ENCODE measurements at regions not wholly inside any gene's neighbourhood (a gene's known extent, or its start where the extent isn't known, plus 50 kb on each side); places are given as distances from the start of the nearest gene placed in this dataset.
"Not testable (repeated sequence)": the region's sequence is repeated elsewhere in the genome, so short reads cannot be mapped to it uniquely, and the experiment has no call there.

DNA sequence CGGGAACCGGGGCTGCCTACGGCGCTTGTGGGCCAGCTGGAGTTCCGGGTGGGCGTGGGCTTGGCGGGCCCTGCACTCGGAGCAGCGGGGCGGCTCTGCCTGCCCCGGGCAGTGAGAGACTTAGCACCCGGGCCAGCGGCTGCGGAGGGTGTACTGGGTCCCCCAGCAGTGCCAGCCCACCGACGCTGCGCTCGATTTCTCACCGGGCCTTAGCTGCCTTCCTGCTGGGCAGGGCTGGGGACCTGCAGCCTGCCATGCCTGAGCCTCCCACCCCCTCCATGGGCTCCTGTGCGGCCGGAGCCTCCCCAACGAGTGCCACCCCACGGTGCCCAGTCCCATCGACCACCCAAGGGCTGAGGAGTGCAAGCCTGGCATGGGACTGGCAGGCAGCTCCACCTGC, 72.8 kb upstream of the SSBP2 start:
- not testable (repeated sequence) for DNase-seq

DNA sequence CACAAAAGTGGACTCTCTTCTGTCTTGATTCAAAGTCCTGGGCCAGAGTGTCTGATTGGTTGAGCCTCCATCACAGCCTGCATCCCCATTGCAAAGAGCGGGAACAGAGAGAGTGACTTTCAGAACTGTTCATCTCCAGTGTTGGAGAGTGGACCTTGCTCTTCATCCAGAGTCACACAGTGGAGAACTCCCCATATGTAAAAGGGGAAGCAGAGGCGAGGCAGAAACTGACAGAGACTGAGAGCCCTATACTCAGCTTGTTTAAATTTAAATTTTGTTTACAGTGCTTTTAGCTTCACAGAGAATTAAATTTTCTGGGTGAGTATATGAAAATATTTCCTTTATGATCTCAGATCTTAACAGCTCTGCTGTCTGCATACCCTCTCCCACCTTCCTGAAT, 70.0 kb upstream of the SSBP2 start:
- DNase-seq: no peak

GRCh38 chr5:81820318-81820636, 69.4 kb upstream of the SSBP2 start:
- no peak for DNase-seq

DNA sequence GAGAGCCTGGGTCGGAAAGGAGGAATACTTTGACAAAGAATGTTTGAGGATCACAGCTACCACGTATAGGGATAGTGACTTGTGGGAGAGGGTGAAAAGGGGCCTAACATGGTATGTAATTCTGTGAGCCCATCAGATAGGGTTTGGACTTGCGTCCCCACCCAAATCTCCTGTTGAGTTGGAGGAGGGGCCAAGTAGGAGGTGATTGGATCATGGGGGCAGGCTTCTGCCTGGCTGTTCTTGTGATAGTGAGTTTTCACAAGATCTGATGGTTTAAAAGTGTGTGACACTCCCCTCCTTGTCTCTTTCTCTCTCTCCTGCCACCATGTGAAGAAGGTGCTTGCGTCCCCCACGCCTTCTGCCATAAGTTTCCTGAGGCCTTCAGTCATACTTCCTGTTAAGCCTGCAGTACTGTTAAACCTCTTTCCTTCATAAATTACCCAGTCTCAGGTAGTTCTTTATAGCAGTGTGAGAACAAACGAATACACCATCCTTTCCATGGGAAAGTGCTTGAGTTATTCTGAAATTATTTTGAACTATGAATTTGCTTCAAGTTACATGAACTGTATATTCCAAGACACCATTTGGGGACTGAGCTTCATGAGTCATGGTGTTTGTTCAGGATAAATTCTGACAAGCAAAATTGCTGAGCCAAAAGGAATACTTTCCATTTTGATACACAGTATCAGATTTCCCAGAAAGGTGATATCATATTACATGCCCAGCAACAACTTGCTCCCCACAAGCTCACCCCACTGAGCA, 68.8 kb upstream of the SSBP2 start:
- DNase-seq: no peak

DNA sequence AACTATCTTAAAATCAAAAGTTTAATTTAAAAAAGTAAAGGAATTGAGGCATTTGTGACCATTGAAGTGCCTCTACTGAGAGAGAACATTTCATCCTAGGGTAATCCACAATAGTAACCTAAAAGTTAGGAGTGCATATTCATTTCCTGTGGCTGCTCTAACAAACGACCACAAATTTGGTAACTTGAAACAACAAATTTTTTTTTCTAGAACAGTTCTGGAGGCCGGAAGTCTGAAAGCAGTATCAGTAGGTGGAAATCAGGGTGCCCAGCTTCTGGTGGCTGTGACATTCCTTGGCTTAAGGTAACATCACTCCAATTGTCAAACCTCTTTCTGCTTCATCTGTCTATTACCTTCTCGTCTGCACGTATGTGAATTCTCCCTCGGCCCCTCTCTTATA, 67.1 kb upstream of the SSBP2 start:
- no peak for DNase-seq

DNA sequence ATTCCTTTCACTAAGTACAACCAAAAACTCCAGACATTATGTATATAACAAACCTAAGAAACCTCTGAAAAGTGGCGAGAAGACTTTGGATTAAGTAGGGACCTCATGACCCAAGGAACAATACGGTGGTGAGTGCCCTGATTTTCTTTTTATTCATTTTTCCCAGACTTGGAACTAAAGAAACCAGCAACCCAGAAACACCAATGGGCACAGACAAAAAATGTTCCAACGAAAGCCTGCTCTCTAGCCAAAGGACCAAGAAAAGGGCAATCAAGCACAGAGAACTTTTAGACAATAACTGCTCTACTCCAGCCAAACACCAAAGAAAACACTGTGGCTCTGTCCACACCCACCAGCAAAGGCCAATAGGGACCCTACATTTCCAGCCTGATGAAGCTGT, 66.2 kb upstream of the SSBP2 start:
- no peak for DNase-seq

DNA sequence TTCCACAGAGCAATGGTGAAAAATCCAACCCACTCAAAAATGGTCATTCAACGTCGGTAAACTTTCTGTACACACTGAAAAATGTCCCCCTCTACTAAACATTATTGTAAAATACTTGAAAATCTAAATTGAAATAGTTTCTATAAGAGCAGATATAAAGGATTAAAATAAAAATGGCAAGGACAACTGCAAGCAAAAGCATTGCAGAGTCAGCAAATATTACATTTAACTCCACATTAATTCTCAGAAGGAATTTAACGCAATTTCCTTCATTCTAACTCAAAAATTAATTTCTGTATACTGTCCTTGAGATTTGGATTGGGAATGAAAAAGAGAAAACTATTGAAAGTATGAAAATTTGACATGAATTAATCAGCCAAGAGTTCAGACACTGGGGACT, 64.4 kb upstream of the SSBP2 start:
- DNase-seq: no peak

DNA sequence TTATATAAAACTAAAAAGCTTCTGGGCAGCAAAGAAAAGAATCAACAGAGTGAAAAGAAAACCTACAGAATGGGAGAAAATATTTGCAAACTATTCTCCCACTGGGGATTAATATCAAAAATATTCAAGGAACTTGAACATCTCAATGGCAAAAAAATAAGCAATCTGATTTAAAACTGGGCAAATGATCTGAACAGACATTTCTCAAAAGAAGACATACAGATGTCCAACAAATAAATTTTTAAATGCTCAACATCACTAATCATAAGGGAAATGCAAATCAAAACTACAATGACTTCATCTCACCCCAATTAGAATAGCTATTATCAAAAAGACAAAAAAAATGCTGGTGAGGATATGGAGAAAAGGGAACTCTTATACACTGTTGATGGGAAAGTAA, 57.2 kb upstream of the SSBP2 start:
- DNase-seq: no peak

DNA sequence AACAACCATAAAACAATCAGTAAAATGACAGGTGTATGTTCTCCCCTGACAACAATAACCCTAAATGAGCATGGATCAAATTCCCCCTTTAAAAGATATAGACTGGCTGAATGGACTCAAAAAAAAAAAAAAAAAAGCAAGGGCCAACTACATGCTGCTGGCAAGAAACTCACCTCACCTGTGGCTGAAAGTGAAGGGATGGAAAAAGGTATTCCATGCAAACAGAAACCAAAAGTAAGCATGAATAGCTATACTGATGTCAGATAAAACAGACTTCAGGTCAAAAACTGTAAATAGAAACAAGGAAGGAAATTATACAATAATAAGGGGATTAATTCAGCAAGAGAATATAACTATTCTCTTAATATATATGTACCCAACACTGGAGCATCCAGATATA, 54.2 kb upstream of the SSBP2 start:
- DNase-seq: no peak

DNA sequence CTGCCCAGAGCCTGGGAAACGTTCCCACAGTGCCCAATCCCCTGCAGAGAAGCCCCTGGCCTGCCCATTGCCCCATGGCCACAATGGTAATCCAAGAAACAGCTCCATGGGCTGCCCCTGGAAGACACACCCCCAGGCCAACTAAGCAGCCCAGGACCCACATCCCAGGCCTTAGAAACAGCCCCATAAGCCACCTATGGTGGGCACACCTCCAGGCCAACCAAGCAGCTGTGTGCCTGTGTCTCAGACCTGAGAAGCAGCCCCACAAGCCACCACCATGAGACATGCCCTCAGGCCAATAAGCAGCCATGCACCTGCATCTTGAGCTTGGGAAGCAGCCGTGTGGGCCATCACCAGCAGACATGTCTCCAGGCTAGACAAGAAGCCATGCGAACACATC, 52.9 kb upstream of the SSBP2 start:
- no peak for DNase-seq

- DNase-seq: no peak
These were observed 51.7 kb upstream of the SSBP2 start for GRCh38 chr5:81802625-81803024.

DNA sequence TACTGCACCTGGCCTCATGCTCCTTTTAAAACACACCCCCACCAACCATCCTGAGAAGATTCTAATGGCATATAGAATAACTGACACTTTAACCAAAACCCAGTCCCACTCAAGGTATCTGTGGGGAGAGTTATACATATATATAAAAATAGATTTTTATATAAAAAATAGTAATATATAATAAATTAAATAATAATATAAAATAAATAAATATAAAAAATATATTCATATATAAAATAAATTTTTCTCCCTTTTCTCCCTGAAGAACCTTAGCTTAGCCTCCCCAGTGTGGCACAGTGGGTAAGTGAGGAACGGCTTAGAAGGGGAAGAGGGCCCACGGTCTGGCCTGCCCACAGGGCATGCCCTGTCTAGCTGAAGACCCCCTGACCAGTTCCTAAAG, 51.1 kb upstream of the SSBP2 start:
- DNase-seq: no peak

DNA sequence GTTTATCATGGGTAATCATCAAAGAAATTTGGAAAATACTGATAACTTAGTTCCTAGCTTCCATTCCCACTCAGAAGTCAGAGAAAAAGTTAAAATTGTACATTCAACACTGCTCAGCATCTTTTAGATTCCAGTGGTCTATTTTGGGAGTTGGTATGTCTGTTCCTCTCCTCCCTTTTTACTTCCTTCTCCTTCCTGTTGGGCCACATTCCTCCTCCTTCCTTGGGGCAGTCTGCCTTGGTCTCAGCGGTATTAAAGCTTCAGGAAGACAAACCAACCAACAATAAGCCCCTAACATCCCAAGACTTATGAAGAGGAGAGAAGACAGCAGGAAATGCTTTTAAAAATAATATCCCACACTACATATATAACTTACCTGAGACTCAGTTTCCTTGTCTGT, 49.9 kb upstream of the SSBP2 start:
- DNase-seq: no peak
